ENCODE measurements at regions not wholly inside any gene's neighbourhood (a gene's known extent, or its start where the extent isn't known, plus 50 kb on each side); places are given as distances from the start of the nearest gene placed in this dataset.

DNA sequence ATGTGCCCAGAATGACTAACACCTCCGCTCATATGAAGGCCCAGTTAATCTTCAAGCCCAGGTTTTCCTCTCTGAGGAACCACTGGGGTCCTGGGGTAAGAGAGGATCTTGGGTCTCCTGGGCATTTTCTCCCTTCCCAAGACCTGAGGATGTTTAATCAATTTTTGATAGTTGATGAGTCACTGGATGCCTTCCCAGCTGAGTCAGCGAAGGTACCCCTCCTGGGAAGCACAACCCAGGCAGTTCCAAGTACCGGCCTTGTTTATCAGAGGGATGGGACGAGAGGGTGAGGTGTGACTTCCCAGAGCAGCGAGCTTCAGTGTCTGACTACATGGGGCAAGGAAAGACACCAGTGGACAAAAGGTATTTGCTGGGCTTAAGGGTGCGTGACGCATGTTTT lies 119.6 kb upstream of the IL12B start:
- TF ChIP-seq, protein P1, sequence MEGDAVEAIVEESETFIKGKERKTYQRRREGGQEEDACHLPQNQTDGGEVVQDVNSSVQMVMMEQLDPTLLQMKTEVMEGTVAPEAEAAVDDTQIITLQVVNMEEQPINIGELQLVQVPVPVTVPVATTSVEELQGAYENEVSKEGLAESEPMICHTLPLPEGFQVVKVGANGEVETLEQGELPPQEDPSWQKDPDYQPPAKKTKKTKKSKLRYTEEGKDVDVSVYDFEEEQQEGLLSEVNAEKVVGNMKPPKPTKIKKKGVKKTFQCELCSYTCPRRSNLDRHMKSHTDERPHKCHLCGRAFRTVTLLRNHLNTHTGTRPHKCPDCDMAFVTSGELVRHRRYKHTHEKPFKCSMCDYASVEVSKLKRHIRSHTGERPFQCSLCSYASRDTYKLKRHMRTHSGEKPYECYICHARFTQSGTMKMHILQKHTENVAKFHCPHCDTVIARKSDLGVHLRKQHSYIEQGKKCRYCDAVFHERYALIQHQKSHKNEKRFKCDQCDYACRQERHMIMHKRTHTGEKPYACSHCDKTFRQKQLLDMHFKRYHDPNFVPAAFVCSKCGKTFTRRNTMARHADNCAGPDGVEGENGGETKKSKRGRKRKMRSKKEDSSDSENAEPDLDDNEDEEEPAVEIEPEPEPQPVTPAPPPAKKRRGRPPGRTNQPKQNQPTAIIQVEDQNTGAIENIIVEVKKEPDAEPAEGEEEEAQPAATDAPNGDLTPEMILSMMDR (IDR thresholded peaks at IDR 0.05 in 8 of 11, conservative IDR thresholded peaks at IDR 0.05 in 3 of 11), result no peak
- TF ChIP-seq POLR2AphosphoS5 (IDR thresholded peaks at IDR 0.05) (no peak), POLR2A (IDR thresholded peaks at IDR 0.05) (no peak)
- 80 to 96% (median 93%) methylated on average over 7 of the region's 7 CpGs for WGBS, 5 donors
- Histone ChIP-seq H3K4me1 (no peaks in the 10 kb centered on the region), H3K27ac (no peak overlapping the region), H3K27me3 (replicated peaks in 1 of 7) (no peaks in the 10 kb centered on the region), H3K9me3 (no peaks in the 10 kb centered on the region), H3K36me3 (no peaks in the 10 kb centered on the region), H3K4me3 (no peak overlapping the region)
- intact Hi-C loops (cut with DNase I; ENCODE audit: low total_unique reads), result loop anchor here (10.0 kb wide), 2 partner anchors 465 to 515 kb away; partner anchors contain the start of gene ADRA1B
- DNase-seq, result no peak

DNA sequence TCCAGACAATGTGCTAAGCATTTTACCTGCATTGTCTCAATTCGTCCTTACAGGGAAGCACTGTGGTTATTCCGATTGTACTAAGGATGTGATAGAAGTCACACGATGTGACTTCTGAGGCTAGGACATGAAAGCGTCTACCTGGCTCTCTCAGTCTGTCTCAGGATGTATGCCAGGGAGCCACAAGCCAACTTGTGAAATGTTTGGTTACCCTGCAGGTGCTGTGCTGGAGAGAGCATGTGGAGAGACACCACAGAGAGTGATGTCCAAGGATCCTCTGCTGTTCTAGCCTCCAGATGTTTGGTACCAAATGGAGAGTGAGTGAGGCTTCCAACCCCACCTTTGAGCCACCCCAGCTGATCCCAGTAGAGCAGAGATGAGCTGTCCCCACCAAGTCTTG lies 120.1 kb upstream of the IL12B start:
- no peaks in the 10 kb centered on the region for H3K36me3 ChIP-seq
- intact Hi-C loops (cut with DNase I; ENCODE audit: low total_unique reads), result no loop called here
- H3K4me1 ChIP-seq, result no peaks in the 10 kb centered on the region
- TF ChIP-seq POLR2AphosphoS5 (IDR thresholded peaks at IDR 0.05) (no peak), POLR2A (IDR thresholded peaks at IDR 0.05) (no peak)
- WGBS, 5 donors, result 87 to 95% (median 90%) methylated on average over 4 of the region's 4 CpGs
- H3K27ac ChIP-seq, result no peak overlapping the region
- H3K27me3 ChIP-seq (replicated peaks in 1 of 7), result no peaks in the 10 kb centered on the region
- DNase-seq, result no peak
- no peak overlapping the region for H3K4me3 ChIP-seq
- H3K9me3 ChIP-seq, result no peaks in the 10 kb centered on the region

DNA sequence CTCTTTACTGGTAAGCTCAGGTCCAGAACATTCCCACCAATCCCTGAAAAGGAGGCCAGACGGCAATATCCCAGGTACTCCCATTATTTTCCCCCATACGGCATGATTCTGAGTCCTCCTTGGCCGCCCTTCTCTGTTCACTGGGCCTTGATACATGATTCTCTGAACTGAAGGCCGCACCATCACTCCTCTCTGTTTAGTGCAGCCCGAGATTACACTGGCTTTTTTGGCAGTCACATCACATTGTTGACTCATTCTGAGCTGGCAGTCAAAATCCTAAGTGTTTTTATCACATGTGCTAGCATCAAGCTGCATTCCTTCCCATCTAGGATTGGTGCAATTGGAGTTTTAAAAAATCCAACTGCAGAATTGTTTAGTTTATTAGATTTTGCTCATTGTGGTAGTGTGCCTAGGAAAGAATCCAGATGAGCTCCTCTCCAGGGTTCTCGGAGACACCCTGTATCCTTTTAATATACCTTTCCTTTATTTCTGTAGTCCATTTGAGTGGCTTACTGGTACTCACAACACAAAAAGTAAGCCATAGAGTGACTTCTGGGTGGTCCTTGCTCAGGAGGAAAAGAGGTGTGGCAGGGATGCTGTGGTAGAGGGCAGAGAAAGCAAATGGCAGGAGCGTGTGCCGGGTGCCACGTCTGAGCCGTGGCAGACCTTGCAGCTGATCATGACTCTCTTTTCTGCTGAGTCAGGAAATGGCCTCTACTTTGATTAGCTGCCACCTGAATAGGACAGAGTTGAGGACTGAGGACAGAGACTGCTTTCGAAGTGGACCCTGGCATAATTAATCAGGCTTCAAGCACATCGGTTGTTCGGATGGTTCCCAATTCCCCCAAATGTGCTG lies 121.1 kb upstream of the IL12B start:
- Histone ChIP-seq H3K4me1 (no peaks in the 10 kb centered on the region), H3K9me3 (no peaks in the 10 kb centered on the region), H3K27me3 (replicated peaks in 1 of 7) (no peaks in the 10 kb centered on the region), H3K36me3 (no peaks in the 10 kb centered on the region), H3K4me3 (no peak overlapping the region), H3K27ac (peak overlapping the region in 2 of 8 donors; percentile 29 to 37)
- WGBS, 5 donors, result 75 to 87% (median 84%) methylated on average over 13 of the region's 13 CpGs
- DNase-seq, result no peak
- intact Hi-C loops (cut with DNase I; ENCODE audit: low total_unique reads), result no loop called here
- TF ChIP-seq, protein P1 (IDR thresholded peaks at IDR 0.05 in 8 of 11, conservative IDR thresholded peaks at IDR 0.05 in 3 of 11), result no peak
- TF ChIP-seq POLR2AphosphoS5 (IDR thresholded peaks at IDR 0.05), result peak in 1 of 3 donors; percentile 33

DNA sequence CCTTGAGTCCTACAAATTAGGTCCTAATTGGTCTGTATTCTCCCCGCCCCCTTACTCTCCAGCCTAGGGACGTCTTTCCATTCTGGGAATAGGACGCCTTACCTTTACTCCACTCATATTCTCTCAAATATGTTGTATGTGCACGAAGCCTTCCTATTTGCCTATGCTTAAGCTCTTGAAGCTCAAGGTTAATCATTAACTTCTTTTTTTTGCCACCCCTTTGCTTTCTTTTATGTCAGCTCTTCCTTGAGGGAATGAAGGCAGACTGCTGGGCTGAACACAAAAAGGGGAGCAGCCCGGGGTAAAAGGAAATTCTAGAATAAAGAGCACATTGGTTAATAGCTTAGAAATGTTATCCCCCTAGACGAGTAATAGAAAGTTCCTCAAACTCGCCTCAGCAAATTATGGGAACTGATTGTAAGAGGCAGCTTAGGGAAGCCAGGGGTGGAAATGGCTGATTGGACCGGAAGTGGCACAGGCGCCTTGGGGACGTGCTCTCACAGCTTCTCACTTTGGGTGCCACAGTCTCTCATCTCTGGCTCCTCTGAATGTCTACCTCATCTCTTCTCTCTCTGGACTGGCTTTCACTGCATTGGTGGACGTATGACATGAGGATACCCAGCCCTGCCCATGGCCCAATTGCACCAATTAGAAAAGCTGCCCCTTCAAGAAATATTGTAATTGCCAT lies 122.3 kb upstream of the IL12B start:
- TF ChIP-seq POLR2AphosphoS5 (IDR thresholded peaks at IDR 0.05) (no peak), POLR2A (IDR thresholded peaks at IDR 0.05) (no peak)
- TF ChIP-seq, protein P1 (IDR thresholded peaks at IDR 0.05 in 8 of 11, conservative IDR thresholded peaks at IDR 0.05 in 3 of 11), result no peak
- 64 to 92% (median 74%) methylated on average over 11 of the region's 11 CpGs for WGBS, 5 donors
- peaks cover 0 to 8% (median 0%) of the 10 kb centered on the region in 6 donors for H3K4me1 ChIP-seq
- no peak for DNase-seq
- no peak overlapping the region for H3K4me3 ChIP-seq
- H3K27me3 ChIP-seq (replicated peaks in 1 of 7), result no peaks in the 10 kb centered on the region
- no peaks in the 10 kb centered on the region for H3K9me3 ChIP-seq
- intact Hi-C loops (cut with DNase I; ENCODE audit: low total_unique reads), result no loop called here
- H3K36me3 ChIP-seq, result no peaks in the 10 kb centered on the region
- H3K27ac ChIP-seq, result no peak overlapping the region
